HG02763 (cell line): ENCODE measurements at regions not wholly inside any gene's neighbourhood (a gene's known extent, or its start where the extent isn't known, plus 50 kb on each side); places are given as distances from the start of the nearest gene placed in this dataset.
A peak's percentile ranks its signal among the peaks of the same experiment; 100 is the strongest.

Experiments used
- ATAC-seq: cut with Tn5 transposase; IDR thresholded peaks from one replicate; pipeline ENCODE4 v1.9.1; 2021; ENCODE audit warnings: mild to moderate bottlenecking, moderate library complexity; ENCODE audit not compliant: unreplicated experiment

DNA sequence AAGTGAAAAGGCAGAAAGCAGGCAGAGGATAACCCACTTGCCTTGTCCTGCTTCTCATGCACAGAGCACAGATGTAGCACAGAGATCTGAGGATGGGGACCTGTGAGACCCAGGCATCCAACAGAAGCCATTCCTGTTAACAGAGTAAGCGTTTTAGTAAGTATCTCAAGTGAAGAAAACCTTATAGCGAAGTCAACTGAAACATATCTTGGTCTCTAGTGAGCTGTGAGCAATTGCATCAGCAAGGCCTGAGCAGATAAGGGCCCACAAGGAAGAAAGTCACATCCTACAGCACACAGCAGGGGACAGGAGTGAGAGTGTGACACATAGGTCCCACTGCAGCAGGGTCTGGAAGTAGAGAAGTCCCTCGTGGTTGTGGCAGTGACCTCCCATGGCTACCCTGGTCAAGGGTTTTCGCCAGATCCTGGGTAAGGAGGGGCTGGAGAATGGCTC is 248.7 kb upstream of the TNP1 start:
- ATAC-seq, result no peak

- no peak for ATAC-seq
Measured at GRCh38 chr2:217108086-217108485, 248.2 kb upstream of the TNP1 start.

DNA sequence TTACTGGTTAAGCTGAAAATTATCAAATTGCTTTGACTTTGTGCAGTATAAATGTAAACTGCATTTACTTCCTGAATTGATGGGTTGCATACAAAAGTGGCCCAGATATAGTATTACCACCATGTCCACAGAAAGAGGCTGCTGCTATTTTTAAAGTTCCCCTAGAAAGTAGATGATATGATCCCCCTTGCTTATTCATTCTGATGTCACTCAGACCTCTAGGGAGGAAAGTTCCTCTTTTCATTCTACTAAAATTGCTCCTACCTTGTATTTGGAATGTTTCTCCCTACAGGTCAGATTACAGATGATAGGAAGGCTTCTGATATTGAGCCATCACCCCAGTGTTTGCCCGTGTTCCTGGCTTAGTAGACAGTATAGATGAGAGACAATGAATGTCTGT is 247.6 kb upstream of the TNP1 start:
- no peak for ATAC-seq

GRCh38 chr2:217106650-217107014 is 246.8 kb upstream of the TNP1 start:
- ATAC-seq, result no peak

DNA sequence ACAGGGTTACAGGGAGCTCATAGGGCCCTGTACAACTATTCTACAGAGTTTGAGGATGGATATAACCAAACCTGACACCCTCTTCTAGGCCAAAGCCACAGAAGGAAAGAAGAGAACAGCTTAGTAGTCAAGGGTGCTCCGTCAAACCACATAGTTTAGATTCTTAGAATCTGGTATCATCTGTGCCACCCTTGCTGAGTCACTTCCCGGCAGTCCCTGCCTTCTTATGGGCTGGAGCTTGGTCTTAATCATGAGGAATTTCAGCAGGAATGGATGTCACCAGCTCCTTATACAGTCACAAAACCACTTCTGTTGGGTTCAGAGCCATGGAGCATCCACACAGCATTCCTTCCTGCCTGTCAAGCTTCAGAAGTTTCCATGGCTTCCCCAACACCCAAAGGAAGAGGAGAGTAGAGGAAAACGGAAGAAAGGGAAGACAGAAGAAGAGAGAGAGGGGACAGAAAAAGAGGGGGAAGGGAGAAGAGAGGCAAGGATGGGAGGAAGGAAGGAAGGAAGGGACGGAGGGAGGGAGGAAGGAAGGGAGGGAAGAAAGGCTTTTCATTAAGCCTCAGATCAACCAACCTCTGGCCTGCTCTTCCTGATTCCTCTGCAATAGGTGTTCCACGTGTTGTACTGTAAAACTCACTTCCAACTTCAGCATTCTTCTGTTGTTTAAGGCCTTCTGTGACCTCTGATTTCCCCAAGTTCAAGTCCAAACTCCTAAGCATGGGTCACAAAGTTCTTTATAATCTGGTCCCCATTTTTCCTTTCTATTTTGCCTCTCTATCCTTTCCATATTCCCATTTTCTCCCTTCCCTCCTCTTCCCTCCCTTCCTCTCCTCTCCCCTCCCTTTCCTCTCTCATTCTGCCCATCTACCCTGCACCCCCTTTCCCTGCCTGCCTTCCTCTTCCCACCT is 246.1 kb upstream of the TNP1 start:
- ATAC-seq, result no peak

DNA sequence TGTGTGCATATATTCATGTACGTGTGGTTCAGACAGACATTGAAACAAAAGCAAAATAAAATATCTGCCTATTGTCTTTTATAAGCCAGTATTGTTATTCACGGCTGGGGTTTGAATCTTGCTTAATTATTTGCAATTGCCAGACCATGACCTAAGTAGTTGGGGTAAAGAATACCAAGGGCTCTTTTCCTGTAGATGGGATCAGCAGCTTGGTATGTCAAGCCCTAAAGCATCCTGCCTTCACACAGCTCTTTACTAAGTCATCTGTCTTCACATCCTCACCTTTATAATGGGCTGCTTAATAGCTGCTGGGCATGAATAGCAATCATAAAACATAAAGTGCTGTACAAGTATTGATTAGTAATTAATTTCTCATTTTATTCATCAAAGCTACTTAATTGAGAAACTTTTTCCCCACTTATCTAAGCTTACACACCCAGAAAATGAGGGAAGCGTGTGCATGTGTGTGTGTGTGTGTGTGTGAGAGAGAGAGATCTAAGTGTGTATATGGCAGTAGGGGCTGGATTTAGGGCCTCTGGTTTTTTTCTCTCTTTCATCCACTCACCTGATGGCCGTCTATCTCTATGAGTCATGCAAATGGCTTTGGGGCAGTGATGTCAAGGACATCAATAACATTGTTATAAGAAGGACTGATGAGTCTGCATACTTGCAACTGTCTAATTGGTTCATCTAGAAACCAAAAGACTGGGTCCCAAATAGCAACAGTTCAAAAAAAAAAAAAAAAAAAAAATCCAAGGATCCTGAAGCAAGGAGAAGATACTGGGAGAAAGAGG is 244.1 kb upstream of the TNP1 start:
- ATAC-seq, result no peak

GRCh38 chr2:217102956-217103355 is 243.1 kb upstream of the TNP1 start:
- ATAC-seq, result no peak

GRCh38 chr2:217101972-217102371 is 242.1 kb upstream of the TNP1 start:
- no peak for ATAC-seq

GRCh38 chr2:217099561-217099960 is 239.7 kb upstream of the TNP1 start:
- no peak for ATAC-seq

DNA sequence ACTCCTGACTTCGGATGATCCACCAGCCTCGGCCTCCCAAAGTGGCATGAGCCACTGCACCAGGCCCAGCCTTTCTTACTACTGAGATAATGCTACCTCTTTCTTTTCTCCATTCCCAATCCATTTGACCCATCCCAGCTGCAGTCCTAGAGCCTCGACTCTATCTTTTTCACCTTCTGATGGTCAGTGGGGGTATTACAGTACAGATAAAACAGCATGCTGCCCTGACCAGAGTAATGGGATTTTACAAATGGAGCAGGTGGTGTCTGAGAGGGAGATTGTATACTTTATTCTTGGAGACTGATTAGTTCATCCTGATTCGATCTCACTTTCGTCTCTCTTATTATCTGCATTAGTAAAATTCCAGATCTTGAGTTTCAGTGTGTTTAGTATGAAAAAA is 238.6 kb upstream of the TNP1 start:
- no peak for ATAC-seq

DNA sequence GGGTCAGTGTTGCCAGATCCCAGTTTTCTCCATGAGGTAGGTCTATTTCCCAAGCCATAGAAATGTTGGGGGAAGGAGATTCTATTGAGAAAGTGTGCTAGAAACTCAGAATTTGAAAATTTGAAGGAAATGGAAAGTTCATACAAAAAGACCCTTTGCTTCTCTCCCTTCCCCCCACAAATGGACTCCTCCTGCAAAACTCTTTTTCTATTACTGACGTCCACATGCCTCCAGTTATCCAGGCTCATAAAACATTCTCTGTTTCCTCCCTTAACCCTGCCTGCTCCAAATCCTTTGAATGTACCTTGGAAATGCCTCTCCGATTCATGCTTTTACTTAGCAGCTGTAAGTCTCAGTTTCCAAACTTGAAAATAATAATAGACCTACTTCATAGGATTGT is 237.5 kb upstream of the TNP1 start:
- ATAC-seq, result no peak

DNA sequence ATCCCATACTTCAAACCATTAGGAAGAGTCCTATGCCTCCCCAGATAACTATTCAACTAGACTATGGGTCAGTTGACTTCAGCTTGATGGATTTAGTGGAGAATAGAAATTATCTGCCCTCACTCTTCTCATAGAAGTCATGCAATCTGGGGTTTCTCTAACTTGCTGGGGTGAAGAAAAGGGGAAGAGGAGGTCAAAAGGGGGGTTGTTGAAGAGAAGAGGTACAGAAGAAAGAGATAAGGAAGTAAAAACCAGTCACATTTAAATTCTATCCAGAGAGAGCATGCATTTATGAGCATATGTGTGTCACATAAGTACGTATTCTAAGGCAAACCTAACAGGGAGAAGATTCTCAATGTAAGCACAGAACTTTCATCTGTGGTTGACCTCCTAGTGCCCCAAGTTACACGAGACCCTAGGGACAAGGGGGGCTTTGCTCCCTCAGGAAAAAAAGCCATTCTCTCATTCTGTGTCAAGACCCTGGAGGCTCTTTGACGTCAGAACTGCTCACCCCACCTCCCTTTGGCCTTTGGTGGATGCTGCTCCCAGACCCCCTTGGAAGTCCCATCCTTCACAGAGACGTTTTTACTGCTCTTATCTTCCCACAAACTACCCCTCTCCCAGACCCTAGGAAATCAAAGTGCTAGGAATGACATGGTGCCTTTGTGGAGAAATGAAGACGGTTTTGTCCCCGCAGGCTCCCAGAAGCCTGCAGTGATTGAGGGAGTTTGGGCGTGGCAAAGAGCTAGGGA is 236.8 kb upstream of the TNP1 start:
- ATAC-seq, result no peak

DNA sequence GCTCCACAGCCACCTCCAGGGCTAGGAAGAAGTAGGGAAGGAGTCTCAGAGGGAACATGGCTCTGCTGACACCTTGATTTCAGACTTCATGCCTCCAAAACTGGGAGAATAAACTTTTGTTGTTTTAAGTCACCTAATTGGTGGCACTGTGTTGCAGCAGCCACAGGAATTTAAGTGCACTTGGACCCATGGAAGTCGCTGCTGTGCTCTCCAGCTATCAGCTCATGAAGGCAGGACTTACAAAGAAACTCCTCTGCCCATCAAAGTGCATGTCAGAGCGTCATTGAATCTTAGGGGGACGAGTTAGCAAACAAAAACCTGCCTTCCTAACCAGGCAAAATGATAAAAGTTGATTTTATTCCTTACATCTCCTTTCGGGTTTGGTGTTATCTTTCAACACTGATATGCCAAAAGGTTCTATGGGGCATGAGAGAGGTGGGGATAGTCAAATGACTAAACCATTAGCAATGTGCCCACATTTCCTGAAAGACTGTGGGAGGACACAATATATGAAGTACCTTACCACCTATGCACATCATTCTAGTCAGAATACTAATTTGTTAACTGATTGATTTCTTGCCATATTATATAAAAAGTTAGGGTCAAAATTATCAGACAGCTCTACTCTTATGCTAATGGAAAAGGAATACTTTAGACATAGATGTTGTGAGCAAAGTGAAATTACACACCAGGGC is 235.8 kb upstream of the TNP1 start:
- ATAC-seq, result no peak

DNA sequence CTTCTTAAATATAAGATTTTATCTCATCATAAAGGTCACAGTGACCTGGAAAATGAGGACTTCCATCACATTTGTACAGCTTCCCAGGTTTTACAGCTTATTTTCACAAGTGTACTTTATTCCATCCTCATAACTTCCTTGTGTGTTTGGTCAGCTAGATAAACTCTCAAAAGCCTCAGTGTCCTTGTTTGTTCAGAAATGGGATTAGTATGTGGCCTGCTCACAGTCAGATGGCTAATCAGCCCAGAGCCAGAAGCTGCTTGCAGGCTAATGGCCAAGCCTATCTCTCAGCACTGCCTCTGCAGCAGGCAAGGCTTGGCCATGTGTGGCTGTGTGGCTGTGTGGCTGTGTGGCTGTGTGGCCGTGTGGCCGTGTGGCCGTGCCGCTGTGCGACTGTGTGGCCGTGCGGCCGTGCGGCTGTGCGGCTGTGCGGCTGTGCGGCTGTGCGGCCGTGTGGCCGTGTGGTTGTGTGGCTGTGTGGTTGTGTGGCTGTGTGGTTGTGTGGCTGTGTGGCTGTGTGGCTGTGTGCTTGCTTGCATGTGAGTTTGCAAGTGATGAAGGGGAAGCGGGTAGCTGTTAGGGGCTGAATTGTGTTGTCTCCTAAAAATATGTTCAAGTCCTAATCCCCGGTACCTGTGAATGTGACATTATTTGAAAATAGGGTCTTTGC is 233.0 kb upstream of the TNP1 start:
- ATAC-seq, result no peak

DNA sequence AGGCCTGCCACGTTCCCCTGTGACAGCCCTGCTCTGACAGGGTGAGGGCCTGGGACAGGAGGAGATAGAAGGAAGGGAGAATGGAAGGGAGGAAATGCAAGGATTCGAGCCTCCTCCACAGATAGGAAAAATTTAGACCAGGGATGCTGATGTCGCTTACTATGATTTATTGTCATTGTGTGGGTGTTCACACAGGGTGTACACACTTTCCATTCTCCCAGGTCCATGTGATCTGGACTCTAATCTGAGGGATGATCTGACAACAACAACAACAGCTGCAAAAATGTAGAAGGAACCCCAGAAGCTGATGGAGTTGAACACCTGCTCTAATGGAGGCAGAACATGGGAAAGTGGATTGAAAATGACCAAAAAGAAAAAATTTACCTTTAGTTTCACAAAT is 231.7 kb upstream of the TNP1 start:
- ATAC-seq, result no peak

DNA sequence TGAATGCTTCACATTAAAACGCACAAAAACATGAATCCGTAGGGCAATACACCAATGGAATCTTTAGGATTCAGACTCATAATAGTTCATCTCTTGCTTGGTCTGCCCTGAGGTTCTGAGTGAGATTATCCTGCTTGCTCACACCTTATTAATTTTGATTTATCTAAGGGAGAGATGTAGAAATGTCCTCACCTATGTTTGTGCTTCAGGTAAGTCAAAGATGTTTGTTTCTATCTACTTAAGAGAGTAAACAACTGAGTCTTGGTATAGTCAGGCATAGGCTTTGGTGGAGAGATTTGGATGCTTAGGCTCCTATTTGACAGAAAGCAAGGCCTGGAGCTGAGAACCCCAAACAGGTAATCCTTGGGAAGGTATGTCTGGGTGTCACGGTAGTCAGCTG is 231.0 kb upstream of the TNP1 start:
- ATAC-seq, result no peak

- peak; percentile 74 for ATAC-seq
Measured at GRCh38 chr2:217090024-217090473, 230.2 kb upstream of the TNP1 start.

GRCh38 chr2:217086718-217087117 is 226.9 kb upstream of the TNP1 start:
- ATAC-seq, result no peak

DNA sequence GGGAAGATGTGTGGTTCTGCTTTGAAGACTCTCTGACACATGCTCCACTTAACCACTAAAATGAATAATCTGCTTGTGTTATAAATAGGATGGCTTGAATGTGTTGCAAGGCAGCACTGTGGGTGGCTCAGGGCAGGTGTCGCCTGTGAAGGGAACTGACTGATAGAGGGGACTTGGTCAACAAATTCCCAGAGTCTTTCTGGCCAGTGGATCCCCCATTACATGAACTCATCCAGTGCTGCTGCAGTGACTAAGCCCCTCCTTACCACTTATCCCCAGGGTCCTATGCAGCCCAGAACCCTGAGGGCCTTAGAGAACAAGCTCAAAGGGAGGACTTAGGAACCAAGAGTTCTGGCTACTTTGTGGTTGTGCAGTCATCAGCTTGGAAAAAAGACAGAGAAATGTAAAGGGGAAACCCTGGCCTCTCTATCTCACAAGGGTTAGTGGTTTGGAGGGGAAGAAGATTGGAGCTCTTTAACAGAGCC is 226.2 kb upstream of the TNP1 start:
- ATAC-seq, result no peak

DNA sequence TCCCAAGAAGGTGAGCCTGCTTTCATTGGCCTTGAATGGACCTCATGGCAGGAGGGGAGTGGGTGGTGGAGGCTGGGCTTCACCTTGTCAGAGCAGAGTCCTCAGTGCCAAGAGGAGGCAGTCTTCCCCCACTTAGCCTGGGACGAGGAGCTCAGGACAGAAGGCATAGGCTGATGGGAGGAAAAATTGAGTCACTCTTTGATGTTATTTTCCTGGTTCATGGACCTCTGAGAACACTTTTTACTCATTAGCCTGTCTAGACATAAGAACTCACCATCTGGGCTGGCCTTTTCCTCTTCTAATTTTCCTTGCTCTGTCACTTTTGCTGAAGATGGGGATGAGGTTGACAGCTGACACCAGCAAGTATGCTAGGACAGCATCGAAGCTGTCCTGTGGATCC is 225.7 kb upstream of the TNP1 start:
- no peak for ATAC-seq
